ENCODE measurements at regions not wholly inside any gene's neighbourhood (a gene's known extent, or its start where the extent isn't known, plus 50 kb on each side); places are given as distances from the start of the nearest gene placed in this dataset.

DNA sequence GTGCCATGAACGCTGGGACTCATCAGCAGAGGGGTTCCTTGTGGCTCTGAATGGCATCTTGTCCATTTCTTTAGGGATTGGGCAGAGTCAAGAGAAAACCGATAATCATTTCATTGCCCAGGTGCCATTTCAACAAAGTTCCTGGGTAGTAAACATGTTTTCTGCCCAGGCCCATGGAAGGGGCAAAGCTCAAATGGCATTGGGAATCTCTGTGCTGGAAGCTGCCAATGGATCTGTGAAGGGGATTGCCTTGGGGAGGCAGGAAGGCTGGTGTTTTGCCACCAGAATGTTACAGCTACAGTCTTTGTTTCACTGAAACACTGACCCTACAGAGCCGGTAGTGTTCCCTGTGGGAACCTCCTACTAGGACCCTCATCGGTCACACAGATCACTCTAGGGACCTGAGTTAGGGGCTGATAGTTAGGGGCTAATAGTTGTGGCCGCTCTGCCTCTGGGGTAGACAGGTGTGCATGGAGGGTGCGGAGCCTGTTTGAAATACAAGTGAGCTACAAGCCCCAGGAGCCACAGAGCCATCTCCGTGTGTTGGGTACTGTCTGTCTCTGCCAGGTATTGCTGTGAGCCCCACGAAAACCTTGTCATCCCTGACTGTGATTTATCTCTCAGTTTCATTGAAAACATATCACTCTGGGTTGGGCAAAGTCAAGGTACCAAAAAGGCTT lies 224.4 kb upstream of the COPS8 start:
- no peak overlapping the region for H3K56ac ChIP-seq (replicated peaks; ENCODE audit: insufficient read length, low read depth, low read length)
- 93% methylated on average over 8 of the region's 8 CpGs; no CpG with 5 or more reads in 1 of the 2 experiments for WGBS, 2 experiments (ENCODE audit: extremely low coverage in 1 of 2, insufficient coverage in 1 of 2, insufficient read length in 1 of 2, insufficient replicate concordance in 2 of 2, low coverage in 1 of 2, low lambda C conversion rate in 2 of 2, missing lambda C conversion rate in 1 of 2)
- H3K79me1 ChIP-seq (ENCODE audit: low read depth, low read length) = no peaks in the 10 kb centered on the region
- no peak overlapping the region for H2BK5ac ChIP-seq (ENCODE audit: low read depth, low read length)
- no peak overlapping the region for H2BK120ac ChIP-seq (replicated peaks; ENCODE audit: low read depth, low read length)
- H2BK12ac ChIP-seq (ENCODE audit: low read depth, low read length) = no peak overlapping the region
- no peak overlapping the region for H3K27ac ChIP-seq (ENCODE audit: low read depth, low read length)
- peaks cover 11 to 14% of the 10 kb centered on the region in 2 experiments; a peak in 3 of 4 replicates for H3K9me3 ChIP-seq (ENCODE audit: insufficient read depth in 2 of 2, low read depth in 1 of 2, low read length in 1 of 2)
- no peak overlapping the region for H4K5ac ChIP-seq (ENCODE audit: insufficient read length, low read depth, low read length)
- no peak for FAIRE-seq
- H2BK15ac ChIP-seq (ENCODE audit: low read length) = no peak overlapping the region; the same call in 1 of the 2 replicates
- no peak overlapping the region for H2BK20ac ChIP-seq (ENCODE audit: low read length)
- peak in 1 of 2 experiments; percentile 26 for DNase-seq (ENCODE audit: low read depth in 1 of 2, low spot score in 2 of 2)
- 0 out of 7 replicates have a peak, but pooled peaks cover 0 to 2% (median 0%) of the 10 kb centered on the region in 4 experiments for H3K27me3 ChIP-seq (replicated peaks in 1 of 4; ENCODE audit: control insufficient read depth in 3 of 4, extremely low read depth in 1 of 4, insufficient read depth in 3 of 4, low read length in 3 of 4)
- H3K36me3 ChIP-seq (ENCODE audit: control insufficient read depth in 2 of 4, insufficient read depth in 4 of 4, low read length in 3 of 4) = no peaks in the 10 kb centered on the region
- H3K79me2 ChIP-seq (ENCODE audit: control insufficient read depth in 1 of 2, insufficient read depth in 2 of 2, low read length in 2 of 2) = no peaks in the 10 kb centered on the region
- no peak overlapping the region for H3K14ac ChIP-seq (ENCODE audit: insufficient read length)
- ChIA-PET CTCF (ENCODE audit: partially characterized antibody) (interaction anchor here (2.1 kb wide), 1 partner anchor 11 kb away, joined by 6 read pairs; no protein-coding TSS in a partner anchor), POLR2A (ENCODE audit: partially characterized antibody) (no interaction called here)
- H3K23me2 ChIP-seq (ENCODE audit: low read depth, low read length) = no peaks in the 10 kb centered on the region
- no peak overlapping the region for H3K23ac ChIP-seq (ENCODE audit: insufficient read length)
- H3K18ac ChIP-seq (ENCODE audit: extremely low read depth, low read length) = no peak overlapping the region
- no peak overlapping the region for H2AFZ ChIP-seq (ENCODE audit: low read length)
- H3K4me3 ChIP-seq (ENCODE audit: extremely low read depth in 1 of 4, insufficient read depth in 2 of 4, low read depth in 3 of 4, low read length in 4 of 4) = no peak overlapping the region
- no peaks in the 10 kb centered on the region for H4K20me1 ChIP-seq (replicated peaks in 1 of 2; ENCODE audit: control insufficient read depth in 1 of 2, insufficient read depth in 2 of 2, low read length in 2 of 2)
- no peak overlapping the region for H4K8ac ChIP-seq (ENCODE audit: extremely low read depth, insufficient read depth, low read length)
- no peak overlapping the region for H3K9ac ChIP-seq (replicated peaks in 1 of 4; ENCODE audit: extremely low read depth in 1 of 4, low read depth in 3 of 4, low read length in 3 of 4)
- no peak overlapping the region for H2AK5ac ChIP-seq (ENCODE audit: low read depth, low read length)
- peaks cover 5 to 21% (median 16%) of the 10 kb centered on the region in 4 experiments for H3K4me1 ChIP-seq (replicated peaks in 1 of 4; ENCODE audit: control insufficient read depth in 3 of 4, insufficient read depth in 4 of 4, low read length in 3 of 4)
- H3K4me2 ChIP-seq (ENCODE audit: insufficient read depth in 1 of 2, low read depth in 2 of 2, low read length in 2 of 2) = no peak overlapping the region
- peak overlapping the region; percentile 33 for H3K4ac ChIP-seq (replicated peaks; ENCODE audit: insufficient read length, low read depth, low read length)
- H4K91ac ChIP-seq (replicated peaks; ENCODE audit: insufficient read length, low read length) = no peak overlapping the region

Measured in H1 (cell line).